Fibroblast of pulmonary artery (primary cell): ENCODE measurements at regions not wholly inside any gene's neighbourhood (a gene's known extent, or its start where the extent isn't known, plus 50 kb on each side); places are given as distances from the start of the nearest gene placed in this dataset.

Experiments used
- DNase-seq: peaks from one replicate; pipeline ENCODE4 v3.0.0-alpha.2; 2010; ENCODE audit warnings: low read depth
- H3K4me3 ChIP-seq: replicated peaks from 2 replicates; pipeline ENCODE4 v1.5.1; 2011; ENCODE audit warnings: low read depth, mild to moderate bottlenecking, control low read depth, low read length, moderate library complexity
- CTCF ChIP-seq: IDR thresholded peaks from 2 replicates; pipeline ENCODE4 v1.5.1; 2011; ENCODE audit warnings: mild to moderate bottlenecking, control low read depth, low read length, inconsistent platforms; ENCODE audit errors: missing control alignments

- no peak for TF ChIP-seq CTCF
- no peak for DNase-seq
- H3K4me3 ChIP-seq = no peak overlapping the region
Measured at GRCh38 chr3:117471831-117472230, 762.3 kb downstream of the TUSC7 start.

- H3K4me3 ChIP-seq = no peak overlapping the region
- TF ChIP-seq CTCF = no peak
- DNase-seq = no peak
Measured at GRCh38 chr3:117473981-117474538, 764.5 kb downstream of the TUSC7 start.

DNA sequence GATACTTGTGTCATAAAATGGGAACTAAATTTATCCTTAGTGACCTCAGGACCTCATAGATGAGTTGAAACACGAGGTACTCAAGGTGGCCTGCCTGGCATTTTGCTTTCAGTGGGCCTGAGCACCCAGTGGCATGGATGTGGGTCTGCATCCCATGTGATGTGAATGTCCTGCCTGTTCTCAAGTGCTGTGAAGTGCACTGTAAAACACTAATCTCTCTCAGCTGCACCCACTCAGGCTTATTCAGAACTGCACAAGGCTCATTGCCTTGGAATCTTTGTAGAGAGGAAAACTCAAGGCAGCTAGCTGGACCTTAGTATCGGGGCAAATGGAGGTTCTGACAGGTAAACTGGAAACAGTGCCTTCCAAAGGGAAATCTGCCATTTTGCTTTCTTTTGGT lies 767.0 kb downstream of the TUSC7 start:
- H3K4me3 ChIP-seq = no peak overlapping the region
- DNase-seq = no peak
- TF ChIP-seq CTCF = no peak

DNA sequence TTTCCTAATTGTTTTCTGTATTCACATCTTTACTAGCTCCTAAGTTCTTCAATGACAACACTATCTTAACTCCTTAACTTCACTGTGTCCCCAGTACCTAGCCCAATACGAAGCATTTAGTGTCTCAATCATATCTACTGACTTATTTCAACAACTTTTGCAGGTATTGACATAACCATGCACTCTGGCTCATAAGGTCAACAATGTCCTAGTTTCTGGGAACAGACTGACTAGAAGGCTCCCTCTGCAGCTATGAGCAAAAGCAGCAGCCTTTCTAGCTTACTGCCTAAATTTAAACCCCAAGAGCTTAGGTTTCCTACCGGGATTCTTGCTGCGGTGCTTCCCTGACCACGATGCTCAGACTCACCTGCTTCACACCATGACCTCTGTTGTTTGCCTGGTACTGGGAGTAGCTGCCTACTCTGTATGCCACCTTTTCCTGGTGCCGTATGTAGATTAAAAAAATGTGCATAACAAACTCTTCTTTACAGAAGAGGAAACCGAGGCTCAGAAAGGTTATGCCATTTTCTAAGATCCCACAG lies 767.7 kb downstream of the TUSC7 start:
- no peak for TF ChIP-seq CTCF
- no peak for DNase-seq
- no peak overlapping the region for H3K4me3 ChIP-seq

- H3K4me3 ChIP-seq = no peak overlapping the region
- no peak for TF ChIP-seq CTCF
- DNase-seq = no peak
Measured at GRCh38 chr3:117479095-117479494, 769.5 kb downstream of the TUSC7 start.

- no peak overlapping the region for H3K4me3 ChIP-seq
- DNase-seq = no peak
- TF ChIP-seq CTCF = no peak
Measured at GRCh38 chr3:117480525-117480924, 770.9 kb downstream of the TUSC7 start.

DNA sequence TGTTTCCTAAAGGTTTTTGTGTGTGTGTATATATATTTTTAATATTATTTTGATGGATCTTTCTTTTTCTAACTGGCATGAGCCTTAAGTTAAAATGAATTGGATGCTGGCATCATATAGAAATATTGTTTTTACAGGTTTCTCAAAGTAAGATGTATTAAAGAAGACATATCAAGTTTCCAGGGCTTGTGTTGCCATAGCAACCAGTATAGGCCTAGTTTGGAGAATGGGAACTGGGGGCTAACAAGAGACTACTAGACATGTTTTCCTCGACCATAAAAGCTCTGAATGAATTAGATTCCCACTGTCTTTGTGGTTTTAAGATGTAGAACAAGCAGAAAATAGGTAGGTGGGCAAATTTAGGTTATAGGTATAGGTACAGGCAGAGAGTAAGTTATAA lies 771.4 kb downstream of the TUSC7 start:
- no peak for DNase-seq
- H3K4me3 ChIP-seq = no peak overlapping the region
- TF ChIP-seq CTCF = no peak
